ENCODE measurements at regions not wholly inside any gene's neighbourhood (a gene's known extent, or its start where the extent isn't known, plus 50 kb on each side); places are given as distances from the start of the nearest gene placed in this dataset.

DNA sequence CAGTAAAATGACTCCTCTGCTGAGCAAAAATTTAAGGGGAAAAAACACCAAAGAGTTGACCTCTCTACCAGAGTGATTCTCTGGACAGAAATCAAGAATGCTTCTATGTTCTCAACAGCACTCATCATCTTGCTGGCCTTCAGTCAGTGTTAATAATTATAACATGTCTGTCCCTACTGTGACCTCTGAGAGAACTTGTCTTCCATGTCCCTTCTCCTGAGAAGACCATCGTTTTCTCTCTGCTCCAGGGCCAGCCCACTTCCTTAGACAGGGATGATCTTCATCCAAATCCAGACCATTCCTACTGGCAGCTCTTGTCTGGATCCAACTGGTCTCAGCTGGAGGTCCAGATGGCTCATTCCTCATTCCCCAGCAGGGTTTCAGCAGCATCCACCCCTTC is 139.0 kb upstream of the NECTIN3 start:
- no peak for TF ChIP-seq GABPA (IDR thresholded peaks at IDR 0.05; ENCODE audit: low read depth)
- TF ChIP-seq, protein P1, sequence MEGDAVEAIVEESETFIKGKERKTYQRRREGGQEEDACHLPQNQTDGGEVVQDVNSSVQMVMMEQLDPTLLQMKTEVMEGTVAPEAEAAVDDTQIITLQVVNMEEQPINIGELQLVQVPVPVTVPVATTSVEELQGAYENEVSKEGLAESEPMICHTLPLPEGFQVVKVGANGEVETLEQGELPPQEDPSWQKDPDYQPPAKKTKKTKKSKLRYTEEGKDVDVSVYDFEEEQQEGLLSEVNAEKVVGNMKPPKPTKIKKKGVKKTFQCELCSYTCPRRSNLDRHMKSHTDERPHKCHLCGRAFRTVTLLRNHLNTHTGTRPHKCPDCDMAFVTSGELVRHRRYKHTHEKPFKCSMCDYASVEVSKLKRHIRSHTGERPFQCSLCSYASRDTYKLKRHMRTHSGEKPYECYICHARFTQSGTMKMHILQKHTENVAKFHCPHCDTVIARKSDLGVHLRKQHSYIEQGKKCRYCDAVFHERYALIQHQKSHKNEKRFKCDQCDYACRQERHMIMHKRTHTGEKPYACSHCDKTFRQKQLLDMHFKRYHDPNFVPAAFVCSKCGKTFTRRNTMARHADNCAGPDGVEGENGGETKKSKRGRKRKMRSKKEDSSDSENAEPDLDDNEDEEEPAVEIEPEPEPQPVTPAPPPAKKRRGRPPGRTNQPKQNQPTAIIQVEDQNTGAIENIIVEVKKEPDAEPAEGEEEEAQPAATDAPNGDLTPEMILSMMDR (IDR thresholded peaks at IDR 0.05; ENCODE audit: insufficient read depth, low read length), result no peak
- TF ChIP-seq, protein P2, sequence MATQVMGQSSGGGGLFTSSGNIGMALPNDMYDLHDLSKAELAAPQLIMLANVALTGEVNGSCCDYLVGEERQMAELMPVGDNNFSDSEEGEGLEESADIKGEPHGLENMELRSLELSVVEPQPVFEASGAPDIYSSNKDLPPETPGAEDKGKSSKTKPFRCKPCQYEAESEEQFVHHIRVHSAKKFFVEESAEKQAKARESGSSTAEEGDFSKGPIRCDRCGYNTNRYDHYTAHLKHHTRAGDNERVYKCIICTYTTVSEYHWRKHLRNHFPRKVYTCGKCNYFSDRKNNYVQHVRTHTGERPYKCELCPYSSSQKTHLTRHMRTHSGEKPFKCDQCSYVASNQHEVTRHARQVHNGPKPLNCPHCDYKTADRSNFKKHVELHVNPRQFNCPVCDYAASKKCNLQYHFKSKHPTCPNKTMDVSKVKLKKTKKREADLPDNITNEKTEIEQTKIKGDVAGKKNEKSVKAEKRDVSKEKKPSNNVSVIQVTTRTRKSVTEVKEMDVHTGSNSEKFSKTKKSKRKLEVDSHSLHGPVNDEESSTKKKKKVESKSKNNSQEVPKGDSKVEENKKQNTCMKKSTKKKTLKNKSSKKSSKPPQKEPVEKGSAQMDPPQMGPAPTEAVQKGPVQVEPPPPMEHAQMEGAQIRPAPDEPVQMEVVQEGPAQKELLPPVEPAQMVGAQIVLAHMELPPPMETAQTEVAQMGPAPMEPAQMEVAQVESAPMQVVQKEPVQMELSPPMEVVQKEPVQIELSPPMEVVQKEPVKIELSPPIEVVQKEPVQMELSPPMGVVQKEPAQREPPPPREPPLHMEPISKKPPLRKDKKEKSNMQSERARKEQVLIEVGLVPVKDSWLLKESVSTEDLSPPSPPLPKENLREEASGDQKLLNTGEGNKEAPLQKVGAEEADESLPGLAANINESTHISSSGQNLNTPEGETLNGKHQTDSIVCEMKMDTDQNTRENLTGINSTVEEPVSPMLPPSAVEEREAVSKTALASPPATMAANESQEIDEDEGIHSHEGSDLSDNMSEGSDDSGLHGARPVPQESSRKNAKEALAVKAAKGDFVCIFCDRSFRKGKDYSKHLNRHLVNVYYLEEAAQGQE (IDR thresholded peaks at IDR 0.05; ENCODE audit: insufficient replicate concordance, low read depth), result no peak
- TF ChIP-seq SPI1 (IDR thresholded peaks at IDR 0.05; ENCODE audit: borderline replicate concordance, low read depth), result no peak
- TF ChIP-seq POLR2AphosphoS5 (IDR thresholded peaks at IDR 0.05; ENCODE audit: low read depth), result no peak
- no peaks in the 10 kb centered on the region for H3K27me3 ChIP-seq (ENCODE audit: insufficient read depth, poor library complexity, severe bottlenecking)
- H3K4me3 ChIP-seq (replicated peaks; ENCODE audit: insufficient read depth, low read length), result no peak overlapping the region
- no peak overlapping the region for H3K27ac ChIP-seq (replicated peaks)
- no peak for DNase-seq (ENCODE audit: low read depth in 1 of 2, low spot score in 1 of 2)

DNA sequence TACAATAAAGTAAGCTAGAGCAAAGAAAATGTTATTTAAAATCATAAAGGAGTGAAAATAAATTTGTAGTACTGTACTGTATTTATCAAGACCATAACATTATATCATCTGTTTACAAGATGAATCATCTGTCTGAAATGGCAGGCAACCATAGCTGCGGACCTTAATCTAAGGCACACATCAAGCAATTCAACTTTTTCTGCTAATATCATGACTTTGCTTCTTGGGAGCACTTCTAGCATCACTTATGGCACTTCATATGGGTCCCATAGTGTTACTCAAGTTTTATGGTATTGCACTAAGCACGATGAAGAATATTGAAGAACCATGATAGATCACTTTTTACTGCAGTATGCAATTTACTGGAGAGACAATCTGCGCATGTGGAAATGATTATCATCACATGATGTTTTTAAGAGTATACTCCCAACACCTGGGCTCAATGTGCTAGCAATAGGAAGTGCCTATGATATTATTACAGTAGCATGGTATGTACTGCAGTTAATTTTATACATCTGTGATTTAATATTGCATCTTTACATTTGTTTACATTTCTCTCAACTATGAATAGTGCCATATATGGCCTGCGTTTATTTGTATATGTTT is 137.7 kb upstream of the NECTIN3 start:
- TF ChIP-seq POLR2AphosphoS5 (IDR thresholded peaks at IDR 0.05; ENCODE audit: low read depth) (no peak), GABPA (IDR thresholded peaks at IDR 0.05; ENCODE audit: low read depth) (no peak), SPI1 (IDR thresholded peaks at IDR 0.05; ENCODE audit: borderline replicate concordance, low read depth) (no peak)
- TF ChIP-seq, protein P2 (IDR thresholded peaks at IDR 0.05; ENCODE audit: insufficient replicate concordance, low read depth), result no peak
- Histone ChIP-seq H3K4me3 (replicated peaks; ENCODE audit: insufficient read depth, low read length) (no peak overlapping the region), H3K27me3 (ENCODE audit: insufficient read depth, poor library complexity, severe bottlenecking) (no peaks in the 10 kb centered on the region), H3K27ac (replicated peaks) (no peak overlapping the region)
- no peak for DNase-seq (ENCODE audit: low read depth in 1 of 2, low spot score in 1 of 2)

DNA sequence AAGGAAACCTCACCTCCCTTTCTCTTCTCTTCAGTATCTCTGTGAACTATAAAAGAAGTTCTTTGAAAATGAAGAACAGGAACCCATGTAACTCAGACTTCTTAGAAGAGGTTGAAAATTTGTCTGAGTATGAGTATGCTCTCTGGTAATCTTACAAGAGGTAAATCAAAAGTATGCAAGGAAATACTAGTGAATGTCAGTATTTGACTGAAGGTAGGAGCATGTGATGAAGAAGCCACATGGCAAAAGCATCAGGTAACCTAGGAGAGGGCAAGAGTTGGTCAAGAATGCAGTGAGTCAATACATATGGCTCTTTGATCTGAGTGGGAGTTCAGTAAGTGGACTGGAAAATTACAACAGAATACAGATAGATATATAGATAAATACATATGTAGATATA is 133.0 kb upstream of the NECTIN3 start:
- H3K4me3 ChIP-seq (replicated peaks; ENCODE audit: insufficient read depth, low read length), result no peak overlapping the region
- H3K27ac ChIP-seq (replicated peaks), result no peak overlapping the region
- TF ChIP-seq, protein P2 (IDR thresholded peaks at IDR 0.05; ENCODE audit: insufficient replicate concordance, low read depth), result no peak
- TF ChIP-seq SPI1 (IDR thresholded peaks at IDR 0.05; ENCODE audit: borderline replicate concordance, low read depth) (no peak), POLR2AphosphoS5 (IDR thresholded peaks at IDR 0.05; ENCODE audit: low read depth) (no peak), GABPA (IDR thresholded peaks at IDR 0.05; ENCODE audit: low read depth) (no peak)
- TF ChIP-seq, protein P1 (IDR thresholded peaks at IDR 0.05; ENCODE audit: insufficient read depth, low read length), result no peak
- no peaks in the 10 kb centered on the region for H3K27me3 ChIP-seq (ENCODE audit: insufficient read depth, poor library complexity, severe bottlenecking)
- no peak for DNase-seq (ENCODE audit: low read depth in 1 of 2, low spot score in 1 of 2)
